Tibial nerve (tissue), 4 donors: ENCODE measurements at regions not wholly inside any gene's neighbourhood (a gene's known extent, or its start where the extent isn't known, plus 50 kb on each side); places are given as distances from the start of the nearest gene placed in this dataset.

Experiments used
- DNase-seq, 2 donors: peaks; one replicate each; pipeline ENCODE4 v3.0.0-alpha.2; 2019; ENCODE audit warnings: low spot score in 2 of 2
- H3K27ac ChIP-seq, 4 donors: fragments of 200-600 bp; sonication (generic) in 3 of 4; one replicate each; pipeline ENCODE4 v1.5.1; 2017 to 2019; ENCODE audit warnings: mild to moderate bottlenecking in 1 of 4
- H3K27me3 ChIP-seq, 2 donors: fragments of 200-600 bp; sonication (generic) in 1 of 2; one replicate each; pipeline versions ENCODE4 v1.5.1 to v1.6.0; 2017 to 2019
- H3K36me3 ChIP-seq, 3 donors: fragments of 200-600 bp; sonication (generic); one replicate each; pipeline ENCODE4 v1.5.1; 2018 to 2019
- H3K4me1 ChIP-seq, 4 donors: fragments of 200-600 bp; sonication (generic) in 3 of 4; one replicate each; pipeline ENCODE4 v1.5.1; 2017 to 2019
- H3K4me3 ChIP-seq, 4 donors: fragments of 200-600 bp; sonication (generic) in 3 of 4; one replicate each; pipeline ENCODE4 v1.5.1; 2017 to 2019; ENCODE audit warnings: mild to moderate bottlenecking in 1 of 4, moderate library complexity in 1 of 4
- H3K9me3 ChIP-seq, 4 donors: fragments of 200-600 bp; sonication (generic) in 3 of 4; one replicate each; pipeline ENCODE4 v1.5.1; 2017 to 2019
- CTCF ChIP-seq, 5 experiments: fragments of 200-600 bp in 3 of 5; fragments of 450-650 bp in 2 of 5; sonication (generic) in 3 of 5; IDR thresholded peaks; one replicate each; pipeline ENCODE4 v1.5.1; 2016 to 2019; ENCODE audit warnings: antibody characterized with exemption in 5 of 5, mild to moderate bottlenecking in 3 of 5, moderate library complexity in 2 of 5
- EP300 ChIP-seq, 2 donors: sonication (generic); formaldehyde crosslinking; IDR thresholded peaks; one replicate each; pipeline ENCODE4 v1.6.1; 2017; ENCODE audit warnings: antibody characterized with exemption in 2 of 2, mild to moderate bottlenecking in 1 of 2
- POLR2A ChIP-seq, 2 donors: fragments of 450-650 bp; IDR thresholded peaks; one replicate each; pipeline ENCODE4 v1.6.1; 2017; ENCODE audit warnings: antibody characterized with exemption in 2 of 2, mild to moderate bottlenecking in 2 of 2, moderate library complexity in 2 of 2
- whole genome bisulfite sequencing, 2 donors: methylation state at CpG; one replicate each; pipeline ENCODE4 v1.1.5; 2018; 5-methylcytosine and 5-hydroxymethylcytosine counted together

GRCh38 chr5:63564789-63565188 lies 397.5 kb downstream of the HTR1A start:
- whole genome bisulfite sequencing, 2 donors = 76 to 89% methylated on average over 3 of the region's 3 CpGs
- H3K9me3 ChIP-seq = peaks cover 0 to 13% (median 0%) of the 10 kb centered on the region in 4 donors
- no peaks in the 10 kb centered on the region for H3K4me1 ChIP-seq
- TF ChIP-seq EP300 (IDR thresholded peaks at IDR 0.05) (no peak), CTCF (IDR thresholded peaks at IDR 0.05) (no peak), POLR2A (IDR thresholded peaks at IDR 0.05) (no peak)
- no peak for DNase-seq
- no peaks in the 10 kb centered on the region for H3K27me3 ChIP-seq
- H3K36me3 ChIP-seq = no peaks in the 10 kb centered on the region
- no peak overlapping the region for H3K4me3 ChIP-seq
- H3K27ac ChIP-seq = no peak overlapping the region

GRCh38 chr5:63563008-63563917 lies 399.0 kb downstream of the HTR1A start:
- Histone ChIP-seq H3K4me1 (no peaks in the 10 kb centered on the region), H3K27me3 (no peaks in the 10 kb centered on the region), H3K36me3 (no peaks in the 10 kb centered on the region), H3K27ac (no peak overlapping the region), H3K9me3 (peaks cover 0 to 13% (median 0%) of the 10 kb centered on the region in 4 donors), H3K4me3 (no peak overlapping the region)
- 84 to 89% methylated on average over 20 of the region's 20 CpGs for WGBS, 2 donors
- TF ChIP-seq CTCF (IDR thresholded peaks at IDR 0.05) = no peak
- TF ChIP-seq EP300 (IDR thresholded peaks at IDR 0.05) = no peak
- TF ChIP-seq POLR2A (IDR thresholded peaks at IDR 0.05) = no peak
- DNase-seq = no peak

DNA sequence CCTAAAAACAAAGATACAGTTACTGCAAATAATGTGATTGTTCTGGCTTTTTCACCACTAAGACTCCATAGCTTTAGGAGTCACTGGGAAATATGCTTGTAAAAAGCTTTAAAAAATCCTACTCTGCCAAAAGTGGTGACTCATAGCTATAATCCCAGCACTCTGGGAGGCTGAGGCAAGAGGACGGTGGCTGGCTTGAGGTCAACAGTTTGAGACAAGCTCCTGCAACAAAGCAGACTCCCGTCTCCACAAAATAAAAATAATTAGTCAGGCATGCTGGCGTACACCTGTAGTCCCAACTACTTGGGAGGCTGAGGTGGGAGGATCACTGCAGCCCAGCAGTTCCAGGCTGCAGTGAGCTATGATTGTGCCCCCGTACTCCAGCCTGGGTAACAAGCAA lies 406.4 kb downstream of the HTR1A start:
- H3K4me1 ChIP-seq = no peaks in the 10 kb centered on the region
- no peaks in the 10 kb centered on the region for H3K36me3 ChIP-seq
- no peak for DNase-seq
- no peak overlapping the region for H3K4me3 ChIP-seq
- no peak overlapping the region for H3K27ac ChIP-seq
- no peaks in the 10 kb centered on the region for H3K9me3 ChIP-seq
- no peaks in the 10 kb centered on the region for H3K27me3 ChIP-seq
- TF ChIP-seq CTCF (IDR thresholded peaks at IDR 0.05) = no peak
- TF ChIP-seq EP300 (IDR thresholded peaks at IDR 0.05) = no peak
- TF ChIP-seq POLR2A (IDR thresholded peaks at IDR 0.05) = no peak
- WGBS, 2 donors = 50 to 58% methylated on average over 4 of the region's 4 CpGs

GRCh38 chr5:63554191-63554590 lies 408.1 kb downstream of the HTR1A start:
- TF ChIP-seq EP300 (IDR thresholded peaks at IDR 0.05) = no peak
- TF ChIP-seq POLR2A (IDR thresholded peaks at IDR 0.05) = no peak
- no peak for TF ChIP-seq CTCF (IDR thresholded peaks at IDR 0.05)
- Histone ChIP-seq H3K36me3 (no peaks in the 10 kb centered on the region), H3K27me3 (no peaks in the 10 kb centered on the region), H3K27ac (no peak overlapping the region), H3K4me1 (no peaks in the 10 kb centered on the region), H3K4me3 (no peak overlapping the region), H3K9me3 (no peaks in the 10 kb centered on the region)
- DNase-seq = no peak
- 40 to 49% methylated on average over 3 of the region's 3 CpGs for WGBS, 2 donors

GRCh38 chr5:63553073-63553472 lies 409.2 kb downstream of the HTR1A start:
- no peak overlapping the region for H3K27ac ChIP-seq
- H3K4me1 ChIP-seq = no peaks in the 10 kb centered on the region
- no peaks in the 10 kb centered on the region for H3K36me3 ChIP-seq
- TF ChIP-seq EP300 (IDR thresholded peaks at IDR 0.05) = no peak
- TF ChIP-seq CTCF (IDR thresholded peaks at IDR 0.05) = no peak
- no peak for TF ChIP-seq POLR2A (IDR thresholded peaks at IDR 0.05)
- H3K9me3 ChIP-seq = no peaks in the 10 kb centered on the region
- H3K27me3 ChIP-seq = no peaks in the 10 kb centered on the region
- 49 to 63% methylated on average over 1 of the region's 1 CpG for WGBS, 2 donors
- DNase-seq = no peak
- H3K4me3 ChIP-seq = no peak overlapping the region
